Epithelial cell of proximal tubule (primary cell): ENCODE measurements at regions not wholly inside any gene's neighbourhood (a gene's known extent, or its start where the extent isn't known, plus 50 kb on each side); places are given as distances from the start of the nearest gene placed in this dataset.

Experiments
- DNase-seq: peaks from one replicate; pipeline ENCODE4 v3.0.0-alpha.2; 2011; ENCODE audit warnings: low read depth
- H3K4me3 ChIP-seq: 2 replicates; pipeline ENCODE4 v1.5.1; 2011; ENCODE audit warnings: low read depth, mild to moderate bottlenecking, low read length
- TF ChIP-seq, protein P1 (sequence below): conservative IDR thresholded peaks from 2 replicates; pipeline ENCODE4 v1.5.1; 2012; ENCODE audit warnings: low read depth, mild to moderate bottlenecking, low read length

DNA sequence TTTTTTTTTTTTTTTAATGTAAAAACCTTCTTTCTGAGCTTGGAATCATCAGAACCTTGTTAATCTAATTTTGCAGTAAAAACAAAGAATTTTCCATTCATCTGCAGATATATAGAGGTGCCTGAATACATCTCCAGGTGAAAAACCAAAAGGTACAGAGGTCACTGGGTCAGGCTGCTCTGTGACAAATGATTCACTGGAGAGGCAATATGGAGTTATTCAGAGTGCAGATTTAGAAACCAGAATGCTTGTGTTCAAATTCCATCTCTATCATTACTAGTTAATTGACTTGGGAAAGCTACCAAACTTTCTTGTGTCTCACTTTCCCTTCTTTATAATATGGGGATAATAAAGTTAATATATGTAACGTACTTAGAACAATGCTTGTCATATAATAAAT is 51.5 kb upstream of the C1orf53 start:
- H3K4me3 ChIP-seq, result no peak overlapping the region
- DNase-seq, result no peak
- TF ChIP-seq, protein P1, sequence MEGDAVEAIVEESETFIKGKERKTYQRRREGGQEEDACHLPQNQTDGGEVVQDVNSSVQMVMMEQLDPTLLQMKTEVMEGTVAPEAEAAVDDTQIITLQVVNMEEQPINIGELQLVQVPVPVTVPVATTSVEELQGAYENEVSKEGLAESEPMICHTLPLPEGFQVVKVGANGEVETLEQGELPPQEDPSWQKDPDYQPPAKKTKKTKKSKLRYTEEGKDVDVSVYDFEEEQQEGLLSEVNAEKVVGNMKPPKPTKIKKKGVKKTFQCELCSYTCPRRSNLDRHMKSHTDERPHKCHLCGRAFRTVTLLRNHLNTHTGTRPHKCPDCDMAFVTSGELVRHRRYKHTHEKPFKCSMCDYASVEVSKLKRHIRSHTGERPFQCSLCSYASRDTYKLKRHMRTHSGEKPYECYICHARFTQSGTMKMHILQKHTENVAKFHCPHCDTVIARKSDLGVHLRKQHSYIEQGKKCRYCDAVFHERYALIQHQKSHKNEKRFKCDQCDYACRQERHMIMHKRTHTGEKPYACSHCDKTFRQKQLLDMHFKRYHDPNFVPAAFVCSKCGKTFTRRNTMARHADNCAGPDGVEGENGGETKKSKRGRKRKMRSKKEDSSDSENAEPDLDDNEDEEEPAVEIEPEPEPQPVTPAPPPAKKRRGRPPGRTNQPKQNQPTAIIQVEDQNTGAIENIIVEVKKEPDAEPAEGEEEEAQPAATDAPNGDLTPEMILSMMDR, result no peak

DNA sequence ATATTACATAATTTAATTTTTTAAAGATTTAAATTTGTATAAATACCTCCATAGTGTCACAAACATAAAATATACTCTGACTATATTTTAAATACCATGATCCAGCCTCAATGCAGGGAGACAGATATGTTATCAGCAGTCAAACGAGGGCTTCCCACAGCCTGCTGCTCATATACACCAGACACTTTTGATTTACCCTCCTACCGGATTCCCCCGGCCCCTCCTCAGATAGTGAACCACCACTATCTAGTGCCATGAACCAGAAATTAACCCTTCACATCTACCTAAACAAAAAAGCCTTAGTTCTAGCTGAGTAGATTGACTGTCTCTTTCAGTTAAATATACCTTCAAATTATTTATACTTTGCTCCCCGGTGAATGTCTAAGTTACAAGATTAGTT is 52.4 kb upstream of the C1orf53 start:
- H3K4me3 ChIP-seq, result no peak overlapping the region
- TF ChIP-seq, protein P1, result no peak
- DNase-seq, result no peak

- TF ChIP-seq, protein P1, result no peak
- no peak overlapping the region for H3K4me3 ChIP-seq
- no peak for DNase-seq
These were observed 54.1 kb upstream of the C1orf53 start for GRCh38 chr1:197848350-197848749.

GRCh38 chr1:197845886-197846285 is 56.5 kb upstream of the C1orf53 start:
- H3K4me3 ChIP-seq, result no peak overlapping the region
- TF ChIP-seq, protein P1, result no peak
- DNase-seq, result no peak

GRCh38 chr1:197844651-197845050 is 57.8 kb upstream of the C1orf53 start:
- TF ChIP-seq, protein P1, result no peak
- no peak overlapping the region for H3K4me3 ChIP-seq
- DNase-seq, result no peak

DNA sequence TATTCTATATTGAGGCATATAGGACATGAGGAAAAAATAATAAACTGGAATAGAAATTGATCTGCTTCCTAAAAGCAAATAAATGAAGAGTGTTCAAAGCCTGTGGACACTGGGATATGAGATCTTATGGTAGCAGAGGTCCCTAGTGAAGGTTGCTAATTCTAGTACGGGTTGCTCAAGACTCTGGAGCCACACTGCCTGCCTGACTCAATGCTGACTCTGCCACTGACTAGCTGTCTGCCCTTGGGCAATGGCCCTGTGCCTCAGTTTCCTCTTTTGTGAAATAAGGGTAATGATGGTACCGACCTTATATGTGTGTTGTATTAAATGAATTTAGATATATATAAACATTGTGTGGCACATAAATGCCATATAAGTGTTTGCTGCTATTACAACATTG is 59.0 kb upstream of the C1orf53 start:
- no peak overlapping the region for H3K4me3 ChIP-seq
- DNase-seq, result no peak
- TF ChIP-seq, protein P1, result no peak

DNA sequence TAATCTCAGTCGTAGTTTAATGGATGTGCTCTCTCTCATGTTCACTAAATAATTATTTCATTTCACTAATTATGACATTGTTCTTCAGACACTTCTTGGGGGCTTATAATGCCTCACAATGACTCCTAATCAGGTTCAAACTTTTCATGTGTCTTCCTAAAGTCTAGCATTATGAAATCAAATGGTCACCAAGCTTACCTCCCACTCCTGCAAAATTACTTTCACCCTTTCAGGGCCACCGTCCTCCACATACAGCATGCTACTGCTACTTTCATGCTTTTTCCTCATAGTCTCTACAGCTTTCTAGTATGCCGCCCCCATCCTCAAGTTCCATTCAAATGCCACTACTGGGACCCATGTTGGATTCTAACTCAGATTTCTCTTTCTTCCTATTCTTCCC is 59.8 kb upstream of the C1orf53 start:
- TF ChIP-seq, protein P1, result no peak
- no peak overlapping the region for H3K4me3 ChIP-seq
- DNase-seq, result no peak
